PC-9 (cell line): ENCODE measurements at regions not wholly inside any gene's neighbourhood (a gene's known extent, or its start where the extent isn't known, plus 50 kb on each side); places are given as distances from the start of the nearest gene placed in this dataset.

Source experiments
- BruUV-seq: library from RNA; stranded (reverse); fragments of 400-500 nt; replicated peaks from 2 replicates; lab custom pipeline; 2021; lab: Mats Ljungman, UMichigan
- CTCF ChIA-PET: fragments of 300-600 bp; sonication (Branson Sonifier 250); formaldehyde crosslinking; loops from one replicate; lab custom pipeline; 2022; ENCODE audit warnings: antibody characterized with exemption; lab: Charles Lee
- POLR2A ChIA-PET: fragments of 300-600 bp; sonication (Branson Sonifier 250); formaldehyde crosslinking; loops from one replicate; lab custom pipeline; 2022; ENCODE audit warnings: antibody characterized with exemption; ENCODE audit not compliant: unreplicated experiment; lab: Charles Lee
- DNase-seq, 2 experiments: peaks; one replicate each; pipeline versions ENCODE4 v3.0.0 to v3.0.0-alpha.2; 2015 to 2022; ENCODE audit warnings: mixed read lengths in 1 of 2
- H2AFZ ChIP-seq: fragments of 200-600 bp; sonication (generic); 2 replicates; pipeline ENCODE4 v1.8.1; 2017; ENCODE audit warnings: antibody characterized with exemption
- H3F3A ChIP-seq: fragments of 200-600 bp; sonication (generic); 2 replicates; pipeline ENCODE4 v1.8.1; 2017; ENCODE audit warnings: antibody characterized with exemption, mild to moderate bottlenecking, low read depth; ENCODE audit not compliant: insufficient read depth
- H3K27ac ChIP-seq: fragments of 200-600 bp; sonication (generic); 2 replicates; pipeline ENCODE4 v1.6.1; 2016; ENCODE audit warnings: mixed run types
- H3K27me3 ChIP-seq: fragments of 200-600 bp; sonication (generic); 2 replicates; pipeline ENCODE4 v1.6.1; 2016; ENCODE audit warnings: low read depth, mixed run types; ENCODE audit not compliant: insufficient read depth
- H3K36me3 ChIP-seq: fragments of 200-600 bp; sonication (generic); 2 replicates; pipeline ENCODE4 v1.6.1; 2016; ENCODE audit warnings: low read depth, mixed run types
- H3K4me1 ChIP-seq: fragments of 200-600 bp; sonication (generic); replicated peaks from 2 replicates; pipeline ENCODE4 v1.6.1; 2016; ENCODE audit warnings: mixed run types; ENCODE audit not compliant: insufficient read depth
- H3K4me2 ChIP-seq: fragments of 200-600 bp; sonication (generic); 2 replicates; pipeline ENCODE4 v1.6.1; 2017; ENCODE audit warnings: mixed run types
- H3K4me3 ChIP-seq: fragments of 200-600 bp; sonication (generic); 2 replicates; pipeline ENCODE4 v1.6.1; 2016; ENCODE audit warnings: mixed run types
- H3K79me2 ChIP-seq: fragments of 200-600 bp; sonication (generic); 2 replicates; pipeline ENCODE4 v1.6.1; 2017; ENCODE audit warnings: low read depth, mixed run types
- H3K9me2 ChIP-seq: fragments of 200-600 bp; sonication (generic); 2 replicates; pipeline ENCODE4 v1.8.1; 2017; ENCODE audit warnings: mild to moderate bottlenecking; ENCODE audit not compliant: insufficient read depth
- H3K9me3 ChIP-seq: fragments of 200-600 bp; sonication (generic); 2 replicates; pipeline ENCODE4 v1.8.1; 2016; ENCODE audit warnings: low read depth; ENCODE audit not compliant: insufficient read depth
- H4K20me1 ChIP-seq: fragments of 200-600 bp; sonication (generic); 2 replicates; pipeline ENCODE4 v1.8.1; 2017; ENCODE audit not compliant: insufficient read depth
- EZH2 ChIP-seq: fragments of 200-600 bp; sonication (generic); IDR thresholded peaks from 2 replicates; pipeline ENCODE4 v1.8.0; 2017; ENCODE audit warnings: antibody characterized with exemption, low read depth
- intact Hi-C: fragments of 100-400 bp; cut with micrococcal nuclease; formaldehyde crosslinking; loops from one replicate; pipeline ENCODE4 v1.10.0; 2022; ENCODE audit not compliant: unreplicated experiment
- TF ChIP-seq, protein P1 (sequence below): fragments of 200-600 bp; sonication (generic); conservative IDR thresholded peaks from 2 replicates; pipeline ENCODE4 v1.6.1; 2017; ENCODE audit warnings: mixed run types, antibody characterized with exemption, mild to moderate bottlenecking, moderate library complexity

DNA sequence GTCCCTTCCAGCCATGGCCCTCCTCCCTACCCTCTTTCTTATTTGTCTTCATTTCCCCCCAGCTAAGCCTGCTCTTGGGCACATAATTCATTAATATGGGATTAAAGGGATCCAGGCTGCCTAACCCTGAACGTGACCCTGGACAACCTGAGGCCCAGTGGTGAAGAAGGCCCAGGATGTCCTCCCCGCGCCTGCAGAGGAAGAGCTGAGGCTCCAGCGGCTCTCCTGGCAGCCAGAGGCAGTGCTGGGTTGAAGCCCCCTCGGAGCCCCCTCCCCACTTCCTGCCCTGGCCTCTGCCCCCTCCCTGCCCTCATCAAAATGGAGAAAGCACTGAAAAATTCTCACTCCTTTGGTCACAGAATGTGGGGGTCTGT is 96.5 kb upstream of the ATP2B2 start:
- H3K79me2 ChIP-seq, result no peaks in the 10 kb centered on the region
- TF ChIP-seq, protein P1, sequence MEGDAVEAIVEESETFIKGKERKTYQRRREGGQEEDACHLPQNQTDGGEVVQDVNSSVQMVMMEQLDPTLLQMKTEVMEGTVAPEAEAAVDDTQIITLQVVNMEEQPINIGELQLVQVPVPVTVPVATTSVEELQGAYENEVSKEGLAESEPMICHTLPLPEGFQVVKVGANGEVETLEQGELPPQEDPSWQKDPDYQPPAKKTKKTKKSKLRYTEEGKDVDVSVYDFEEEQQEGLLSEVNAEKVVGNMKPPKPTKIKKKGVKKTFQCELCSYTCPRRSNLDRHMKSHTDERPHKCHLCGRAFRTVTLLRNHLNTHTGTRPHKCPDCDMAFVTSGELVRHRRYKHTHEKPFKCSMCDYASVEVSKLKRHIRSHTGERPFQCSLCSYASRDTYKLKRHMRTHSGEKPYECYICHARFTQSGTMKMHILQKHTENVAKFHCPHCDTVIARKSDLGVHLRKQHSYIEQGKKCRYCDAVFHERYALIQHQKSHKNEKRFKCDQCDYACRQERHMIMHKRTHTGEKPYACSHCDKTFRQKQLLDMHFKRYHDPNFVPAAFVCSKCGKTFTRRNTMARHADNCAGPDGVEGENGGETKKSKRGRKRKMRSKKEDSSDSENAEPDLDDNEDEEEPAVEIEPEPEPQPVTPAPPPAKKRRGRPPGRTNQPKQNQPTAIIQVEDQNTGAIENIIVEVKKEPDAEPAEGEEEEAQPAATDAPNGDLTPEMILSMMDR, result no peak
- TF ChIP-seq EZH2, result no peak
- no peaks in the 10 kb centered on the region for H3K36me3 ChIP-seq
- ChIA-PET CTCF (no interaction called here), POLR2A (no interaction called here)
- H3K9me2 ChIP-seq, result no peaks in the 10 kb centered on the region
- H3K9me3 ChIP-seq, result no peaks in the 10 kb centered on the region
- H2AFZ ChIP-seq, result no peak overlapping the region
- BruUV-seq, result no TSS peak
- H3K4me1 ChIP-seq, result no peaks in the 10 kb centered on the region
- no peak overlapping the region for H3K27ac ChIP-seq
- no peak overlapping the region for H3K4me3 ChIP-seq
- DNase-seq, result no peak
- H3K27me3 ChIP-seq, result peaks cover 90% of the 10 kb centered on the region
- no peaks in the 10 kb centered on the region; the same call in 1 of the 2 replicates for H4K20me1 ChIP-seq
- intact Hi-C loops, result no loop called here
- no peaks in the 10 kb centered on the region for H3F3A ChIP-seq
- H3K4me2 ChIP-seq, result no peak overlapping the region

DNA sequence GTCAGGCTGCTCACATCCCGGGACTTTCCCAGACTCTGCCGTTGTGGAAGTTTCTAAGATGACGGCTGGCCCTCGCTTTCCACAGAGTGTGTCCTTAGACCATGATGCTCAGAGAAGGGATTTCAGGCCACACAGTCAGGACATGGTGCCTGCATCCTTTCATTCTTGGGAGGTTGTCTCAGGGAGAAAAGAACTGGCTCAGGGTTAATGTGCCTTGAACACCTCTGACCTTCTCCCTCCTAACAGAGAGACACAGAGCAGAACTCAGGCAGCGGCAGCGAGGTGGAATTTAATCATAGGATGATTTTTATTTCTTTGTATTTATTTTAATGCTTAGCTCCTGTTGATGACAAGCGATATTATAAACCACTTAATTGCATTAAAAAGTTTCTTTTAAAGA is 96.9 kb upstream of the ATP2B2 start:
- CTCF ChIA-PET, result no interaction called here
- peaks cover 89% of the 10 kb centered on the region for H3K27me3 ChIP-seq
- no peaks in the 10 kb centered on the region for H3K9me2 ChIP-seq
- H3K79me2 ChIP-seq, result no peaks in the 10 kb centered on the region
- no peaks in the 10 kb centered on the region for H3K4me1 ChIP-seq
- no peak overlapping the region for H3K27ac ChIP-seq
- DNase-seq, result no peak
- no TSS peak for BruUV-seq
- no peak overlapping the region for H2AFZ ChIP-seq
- H4K20me1 ChIP-seq, result no peaks in the 10 kb centered on the region; the same call in 1 of the 2 replicates
- H3K36me3 ChIP-seq, result no peaks in the 10 kb centered on the region
- no peaks in the 10 kb centered on the region for H3K9me3 ChIP-seq
- no peaks in the 10 kb centered on the region for H3F3A ChIP-seq
- TF ChIP-seq EZH2, result no peak
- TF ChIP-seq, protein P1, result no peak
- intact Hi-C loops, result no loop called here
- no peak overlapping the region for H3K4me3 ChIP-seq
- POLR2A ChIA-PET, result no interaction called here
- no peak overlapping the region for H3K4me2 ChIP-seq

DNA sequence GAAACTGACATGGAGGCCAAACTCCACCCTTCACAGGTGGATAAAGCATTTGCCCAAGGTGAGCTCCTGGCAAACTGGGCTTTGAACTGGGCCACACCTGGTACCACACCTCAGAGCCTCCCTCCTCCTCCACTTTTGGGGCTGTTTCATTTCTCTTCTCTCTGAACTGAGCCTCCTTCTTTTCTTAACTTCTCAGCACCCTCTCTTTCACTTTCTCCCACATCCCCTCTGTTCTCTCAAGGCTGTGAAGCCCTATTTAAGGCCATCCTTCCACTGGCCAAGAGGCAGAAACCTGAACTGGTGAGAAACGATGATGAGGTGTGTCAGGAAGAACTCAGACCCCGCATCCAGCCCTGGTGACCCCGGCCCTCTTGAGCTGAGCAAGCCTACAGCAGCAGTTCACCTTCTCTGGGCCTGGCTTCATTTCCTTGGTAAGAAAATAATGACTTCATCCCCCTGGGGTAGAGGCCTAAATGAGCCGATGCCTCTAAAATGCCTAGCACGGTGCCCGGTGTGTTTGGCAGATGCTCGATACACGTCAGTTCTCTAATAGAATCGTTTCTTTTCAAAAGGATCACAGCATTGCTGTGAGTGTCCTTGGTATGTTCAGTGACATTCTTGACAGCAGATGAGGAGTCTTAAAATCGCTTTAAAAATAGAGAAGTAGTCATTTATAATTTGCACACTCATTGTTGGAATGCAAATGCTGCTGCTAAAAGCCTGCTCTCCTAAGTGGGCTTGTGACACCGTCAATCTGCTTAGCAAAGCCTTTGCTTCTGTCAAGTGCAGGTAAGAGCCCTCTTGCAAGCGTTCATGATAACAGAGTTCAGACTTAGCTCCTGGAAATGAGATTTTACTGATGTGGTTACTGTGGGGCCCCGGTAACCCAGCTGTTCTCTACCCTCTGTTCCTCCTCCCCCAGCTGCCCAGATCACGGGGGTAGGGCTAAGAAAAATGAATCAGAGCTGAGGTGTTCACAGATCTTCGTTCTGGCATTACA is 97.7 kb upstream of the ATP2B2 start:
- peaks cover 87% of the 10 kb centered on the region for H3K27me3 ChIP-seq
- TF ChIP-seq, protein P1, result no peak
- no peak for TF ChIP-seq EZH2
- no peaks in the 10 kb centered on the region; the same call in 1 of the 2 replicates for H4K20me1 ChIP-seq
- no peak overlapping the region for H3K27ac ChIP-seq
- DNase-seq, result no peak
- no peaks in the 10 kb centered on the region for H3K9me3 ChIP-seq
- no peak overlapping the region for H2AFZ ChIP-seq
- CTCF ChIA-PET, result no interaction called here
- no peaks in the 10 kb centered on the region for H3K9me2 ChIP-seq
- intact Hi-C loops, result no loop called here
- no peaks in the 10 kb centered on the region for H3F3A ChIP-seq
- no peak overlapping the region for H3K4me3 ChIP-seq
- POLR2A ChIA-PET, result no interaction called here
- no peak overlapping the region for H3K4me2 ChIP-seq
- no peaks in the 10 kb centered on the region for H3K79me2 ChIP-seq
- H3K4me1 ChIP-seq, result no peaks in the 10 kb centered on the region
- no peaks in the 10 kb centered on the region for H3K36me3 ChIP-seq
- BruUV-seq, result no TSS peak
